Activated T-cell treated with anti-CD3 and anti-CD28 coated beads for 24 hours (primary cell): ENCODE measurements at regions not wholly inside any gene's neighbourhood (a gene's known extent, or its start where the extent isn't known, plus 50 kb on each side); places are given as distances from the start of the nearest gene placed in this dataset.

Experiments used
- DNase-seq: peaks from one replicate; pipeline ENCODE4 v3.0.0-alpha.2; 2020; ENCODE audit warnings: low read depth

DNA sequence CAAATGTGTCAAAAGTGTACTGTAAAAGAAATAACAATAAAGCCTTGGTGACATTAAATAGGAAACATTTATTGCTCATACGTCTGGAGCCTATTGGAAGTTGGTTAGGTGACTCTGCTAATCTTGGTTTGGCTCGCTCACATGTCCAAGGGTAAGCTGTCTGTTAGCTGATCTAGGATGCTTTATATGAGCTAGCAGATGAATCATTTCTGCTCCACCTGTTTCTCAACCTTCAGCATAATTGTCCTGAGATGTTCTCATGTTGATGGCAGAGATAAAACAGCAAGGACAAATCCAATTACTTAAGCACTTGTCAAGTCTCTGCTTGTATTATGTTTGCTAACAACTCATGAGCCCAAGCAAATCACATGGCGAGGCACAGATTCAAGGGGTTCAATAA is 56.0 kb upstream of the CD53 start:
- DNase-seq: no peak

DNA sequence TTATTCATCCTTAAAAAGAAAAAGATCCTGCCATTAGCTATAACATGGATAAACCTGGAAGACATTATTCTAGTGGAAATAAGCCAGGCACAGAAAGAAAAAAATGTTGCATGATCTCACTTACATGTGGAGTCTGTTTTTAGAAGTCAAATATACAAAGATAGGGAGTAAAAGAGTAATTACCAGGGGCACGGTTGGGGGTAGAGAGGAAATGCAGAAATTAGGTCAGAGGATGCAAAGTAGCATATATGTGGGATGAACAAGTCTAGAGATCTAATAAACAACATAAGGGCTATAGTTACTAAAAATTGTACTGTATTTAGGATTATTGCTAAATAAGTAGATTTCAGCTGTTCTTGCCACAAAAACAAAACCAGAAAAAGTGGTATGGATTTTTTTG is 61.4 kb upstream of the CD53 start:
- DNase-seq: no peak

DNA sequence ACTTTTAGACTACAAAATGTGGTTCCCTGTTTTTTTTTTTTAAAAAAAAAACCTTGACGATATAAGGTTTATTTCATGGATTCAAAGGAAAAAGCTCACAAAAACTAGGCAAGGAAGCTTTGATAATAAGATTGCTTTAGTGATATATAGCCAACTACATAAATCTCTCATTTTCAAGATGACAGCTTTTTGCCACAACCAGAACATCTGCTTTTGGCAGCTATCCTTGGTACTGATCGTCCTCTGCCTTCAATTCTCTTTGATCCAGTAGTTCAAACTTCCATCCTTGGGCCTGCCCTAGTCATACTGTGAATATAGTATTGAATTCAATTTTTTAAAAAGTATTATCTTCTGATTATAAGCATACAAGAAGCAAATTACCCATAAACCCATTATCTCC is 72.9 kb upstream of the CD53 start:
- no peak for DNase-seq

DNA sequence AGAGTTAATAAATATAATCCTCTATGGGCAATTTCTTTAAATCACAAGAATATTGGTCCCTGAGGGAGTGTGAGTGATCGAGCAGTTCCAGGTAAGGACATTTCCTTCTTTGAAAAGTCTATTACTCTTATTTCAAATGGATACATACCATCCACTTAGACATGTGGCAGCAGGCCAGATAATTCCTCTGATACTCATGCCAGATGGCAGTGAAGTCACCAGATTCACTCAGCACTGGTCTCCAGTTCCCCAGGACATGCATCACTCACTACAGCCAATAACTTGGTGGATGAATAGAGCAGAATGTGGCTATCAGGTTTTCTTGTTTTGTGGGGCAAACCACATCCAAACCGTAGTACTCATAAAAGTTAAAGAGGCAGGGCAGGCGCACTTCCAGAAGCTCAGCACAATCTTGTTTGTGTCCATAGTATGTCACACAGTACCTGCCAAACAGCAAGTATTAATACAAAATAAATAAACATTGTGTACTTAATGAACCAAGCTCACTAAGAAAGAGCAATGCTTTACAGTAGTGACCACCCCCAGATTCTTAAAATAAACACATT is 74.2 kb upstream of the CD53 start:
- DNase-seq: no peak

DNA sequence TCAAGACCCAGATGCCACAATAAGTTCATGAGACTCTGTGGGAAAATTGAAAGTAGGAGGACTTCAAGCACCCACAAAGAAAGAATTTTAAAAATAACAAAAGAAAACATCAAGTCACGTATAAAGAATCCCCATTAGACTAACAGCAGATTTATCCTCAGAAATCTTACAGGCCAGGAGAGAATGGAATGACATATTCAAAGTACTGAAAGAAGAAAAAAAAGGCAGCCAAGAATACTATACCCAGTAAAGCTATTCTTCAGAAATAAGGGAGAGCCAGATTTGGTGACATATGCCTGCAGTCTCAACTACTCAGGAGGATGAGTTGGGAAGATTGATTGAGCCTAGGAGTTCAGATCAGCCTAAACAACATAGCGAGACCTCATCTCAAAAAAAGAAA is 84.3 kb upstream of the CD53 start:
- DNase-seq: no peak

DNA sequence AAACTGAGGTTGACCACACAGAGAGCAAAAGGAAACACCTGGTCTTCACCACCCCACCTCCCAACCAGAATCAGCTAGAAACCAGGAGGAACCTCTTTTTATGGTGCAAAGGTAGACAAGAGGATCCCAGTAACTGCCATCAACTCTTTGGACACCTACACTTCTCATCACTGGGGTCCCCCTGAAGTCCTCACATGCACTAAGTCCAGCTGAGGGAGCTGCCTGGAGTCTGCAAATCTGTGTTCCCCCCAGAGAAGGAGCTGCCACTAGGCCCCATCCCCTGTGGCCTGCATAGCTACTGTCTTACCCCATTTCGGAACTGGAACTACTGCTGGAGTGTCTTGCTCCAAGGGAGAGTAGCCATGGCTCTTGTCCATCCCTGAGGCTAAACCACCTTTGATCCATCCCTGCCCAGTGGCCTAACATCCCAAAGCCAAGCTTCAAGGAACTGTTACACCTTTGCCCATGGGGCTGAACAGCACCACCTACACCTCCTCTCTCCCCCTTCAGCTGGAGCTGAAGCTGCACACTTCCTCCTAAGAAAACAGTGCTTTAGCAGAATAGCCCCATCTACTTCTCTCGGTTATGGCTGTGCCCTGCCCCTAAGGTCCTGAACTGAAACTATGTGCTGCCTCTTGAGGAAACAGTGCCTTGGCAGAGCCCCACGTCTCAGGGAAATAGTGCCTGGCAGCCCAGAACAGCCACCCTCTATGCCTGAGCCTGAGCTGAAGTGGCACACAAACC is 85.4 kb upstream of the CD53 start:
- peak; percentile 24 for DNase-seq

DNA sequence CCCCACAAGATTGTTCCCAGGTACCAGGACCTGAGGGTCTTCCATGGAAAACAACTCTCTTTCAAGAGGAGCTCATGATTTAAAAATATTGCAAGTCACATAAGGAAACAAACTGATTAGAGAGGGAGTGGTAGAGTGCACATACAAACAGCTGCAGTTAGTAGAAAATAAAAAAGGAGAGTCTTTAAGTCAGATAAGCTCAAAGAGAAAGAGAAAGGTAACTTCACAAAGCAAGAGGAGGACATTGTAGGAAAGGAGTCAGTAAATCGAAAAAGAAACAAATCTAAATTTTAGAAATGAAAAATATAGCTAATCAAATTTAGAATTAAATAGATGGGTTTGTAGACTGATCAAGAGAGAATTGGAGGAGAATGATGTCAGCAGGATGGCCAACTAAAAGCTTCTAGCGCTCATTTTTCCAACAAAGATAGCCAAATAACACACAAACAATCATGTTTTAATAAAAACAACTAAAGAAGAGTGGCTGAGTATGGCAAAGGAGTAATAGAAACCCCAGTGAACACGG is 86.1 kb upstream of the CD53 start:
- no peak for DNase-seq

DNA sequence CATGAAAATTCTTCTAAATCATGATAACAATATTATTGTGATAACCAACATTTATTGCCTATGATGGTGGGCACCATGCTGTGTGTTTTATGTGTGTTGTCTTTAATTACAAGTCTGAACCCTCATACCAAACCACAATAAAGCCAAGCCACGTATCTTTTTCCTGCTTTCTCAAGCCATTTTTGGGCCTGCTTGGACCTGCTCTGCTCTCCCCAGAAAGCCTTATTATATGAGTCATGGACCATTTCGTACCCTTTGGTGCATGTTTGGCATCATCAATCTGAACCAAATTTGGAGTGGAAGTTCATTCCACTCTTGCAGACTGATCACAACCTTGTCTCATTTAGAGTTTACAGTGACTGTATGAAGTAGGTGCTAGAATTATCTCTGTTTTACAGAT is 87.3 kb upstream of the CD53 start:
- DNase-seq: no peak

DNA sequence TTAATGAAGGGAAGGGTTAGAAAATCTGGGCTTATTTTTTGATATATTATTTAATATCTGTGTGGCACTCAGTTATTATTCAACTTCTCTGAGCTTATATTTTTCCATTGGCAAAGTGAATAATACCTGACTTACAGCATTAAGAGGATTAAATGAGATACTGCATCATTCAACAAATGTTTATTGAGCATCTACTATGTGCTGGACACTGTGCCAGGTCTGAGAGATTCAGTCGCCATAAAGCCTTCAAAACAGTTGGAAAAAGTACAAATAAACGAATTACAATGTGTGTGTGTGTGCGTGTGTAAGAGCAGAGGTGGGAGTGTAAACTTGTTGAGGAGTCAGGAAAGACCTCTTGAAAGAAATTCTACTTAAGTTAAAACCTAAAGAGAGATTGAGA is 87.9 kb upstream of the CD53 start:
- no peak for DNase-seq

DNA sequence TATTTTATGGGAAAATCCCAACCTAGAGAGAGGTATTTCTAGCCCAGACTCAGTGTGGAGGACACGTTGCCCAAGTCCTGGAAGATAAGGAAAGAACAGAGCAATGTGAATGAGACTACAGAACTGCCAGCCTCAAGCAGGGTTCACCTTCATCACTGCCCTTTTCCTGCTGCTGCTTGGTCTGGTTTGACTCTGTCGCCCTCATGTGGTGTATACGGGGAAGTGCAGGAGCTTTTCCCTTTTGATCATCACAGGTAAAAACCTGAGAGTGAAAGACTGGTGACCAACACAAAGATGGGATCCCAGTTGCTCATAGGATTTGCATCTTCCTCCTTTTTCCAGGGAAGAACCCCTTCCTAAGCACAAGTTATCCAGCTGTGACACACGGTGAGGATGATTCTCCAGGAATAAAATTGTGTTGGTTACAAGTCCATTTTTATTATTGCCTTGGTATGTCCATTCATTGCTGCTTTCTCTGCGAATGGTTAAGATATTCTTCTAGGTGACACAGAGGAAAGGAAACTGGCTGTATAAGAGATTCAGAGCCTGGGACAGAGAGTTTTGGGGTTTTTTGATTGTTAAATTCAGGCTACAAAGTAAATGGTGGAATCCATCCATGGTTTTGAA is 89.5 kb upstream of the CD53 start:
- peak; percentile 51 for DNase-seq

DNA sequence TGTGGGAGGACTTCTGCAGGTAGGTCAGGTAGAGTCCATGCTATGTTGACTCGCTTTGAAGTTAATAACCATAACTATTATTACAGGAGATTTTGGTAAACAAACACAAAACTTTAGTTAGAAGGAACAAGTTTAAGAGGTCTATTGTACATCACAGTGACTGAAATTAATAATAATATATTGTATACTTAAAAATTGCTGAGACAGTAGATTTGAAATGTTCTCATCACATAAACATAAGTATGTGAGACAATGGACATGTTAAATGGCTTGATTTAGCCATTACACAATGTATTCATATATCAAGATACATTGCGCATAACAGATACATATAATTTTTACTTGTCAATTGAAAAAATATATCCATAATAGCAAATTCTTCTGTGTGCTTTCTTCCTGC is 91.4 kb upstream of the CD53 start:
- DNase-seq: no peak

DNA sequence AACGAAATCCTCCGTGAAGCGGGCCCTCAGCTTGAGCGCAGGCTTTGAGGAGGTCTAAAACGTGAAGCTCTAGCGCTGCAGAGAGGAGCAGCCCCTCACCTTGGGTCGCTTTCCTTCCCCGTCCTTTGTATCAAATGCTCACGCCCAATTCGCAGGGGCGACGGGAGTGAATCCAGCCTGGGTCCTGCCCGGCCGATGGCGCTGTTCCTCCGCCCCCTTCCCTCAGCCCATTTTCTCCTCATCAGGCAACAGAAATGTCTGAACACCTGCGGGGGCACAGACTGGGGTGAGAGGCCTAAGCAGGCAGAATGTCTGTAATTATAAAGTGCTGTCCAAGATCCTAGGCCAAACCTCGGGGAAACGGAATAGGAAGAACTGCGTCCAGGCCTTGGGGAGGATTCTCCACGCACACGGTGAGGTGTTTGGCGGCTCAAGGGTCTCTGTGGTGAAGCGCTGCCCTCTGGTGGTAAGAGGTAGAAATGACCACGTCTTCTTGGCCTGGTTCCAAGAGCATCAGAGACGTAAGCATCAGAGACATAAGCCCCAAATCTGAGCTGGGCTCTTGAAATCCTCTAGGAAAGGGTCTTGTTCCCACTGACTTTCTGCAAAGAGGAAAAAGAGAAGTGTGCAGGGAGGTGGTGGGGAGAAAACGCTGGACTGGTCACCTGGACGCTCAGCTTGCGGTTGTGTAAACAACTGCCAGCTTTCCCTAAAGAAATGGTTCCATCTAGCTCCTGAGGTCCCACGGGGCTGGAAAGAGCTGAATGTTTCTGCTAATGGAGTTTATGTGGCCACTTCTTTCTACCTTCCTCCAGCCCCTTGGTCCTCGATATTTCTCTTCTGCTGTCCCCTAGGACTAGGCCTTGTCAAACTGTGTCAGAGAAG is 92.1 kb upstream of the CD53 start:
- peak; percentile 74 for DNase-seq

DNA sequence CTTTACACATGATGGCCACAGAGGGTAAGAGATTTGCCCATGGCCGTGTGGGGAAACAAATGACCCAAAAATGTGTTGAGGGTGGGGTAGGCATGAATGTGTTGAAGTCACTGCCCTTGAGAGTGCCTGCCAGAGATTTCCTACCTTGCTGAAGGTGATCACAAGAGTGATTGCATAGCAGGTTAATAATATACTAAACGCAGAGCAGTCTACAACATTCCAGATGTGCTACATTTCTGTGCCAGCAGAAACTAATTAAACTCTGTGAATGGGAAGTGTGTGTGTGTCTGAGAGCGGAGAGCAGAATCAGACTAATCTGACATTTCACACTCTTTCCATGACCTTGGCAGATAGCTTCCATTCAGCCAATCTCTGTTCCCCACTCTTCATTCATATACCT is 93.3 kb upstream of the CD53 start:
- DNase-seq: no peak

DNA sequence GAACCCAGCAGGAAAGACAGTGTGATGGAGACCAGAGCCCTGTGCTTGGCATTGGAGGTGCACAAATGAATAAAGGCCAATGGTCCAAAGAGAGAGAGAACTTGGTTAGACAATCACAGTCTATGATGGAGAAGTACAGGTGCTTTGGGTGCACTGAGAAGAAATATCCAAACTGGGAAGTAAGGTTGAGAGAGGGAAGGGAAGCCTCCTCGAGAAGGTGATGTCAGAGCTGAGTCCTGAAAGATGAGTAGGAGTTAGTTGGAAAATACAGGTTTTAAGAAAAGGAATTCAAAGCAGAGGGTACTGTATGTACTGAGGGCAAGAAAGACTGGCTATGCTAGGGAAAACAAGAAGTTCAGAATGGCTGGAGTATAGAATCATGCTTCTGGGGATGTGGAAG is 94.1 kb upstream of the CD53 start:
- DNase-seq: no peak

DNA sequence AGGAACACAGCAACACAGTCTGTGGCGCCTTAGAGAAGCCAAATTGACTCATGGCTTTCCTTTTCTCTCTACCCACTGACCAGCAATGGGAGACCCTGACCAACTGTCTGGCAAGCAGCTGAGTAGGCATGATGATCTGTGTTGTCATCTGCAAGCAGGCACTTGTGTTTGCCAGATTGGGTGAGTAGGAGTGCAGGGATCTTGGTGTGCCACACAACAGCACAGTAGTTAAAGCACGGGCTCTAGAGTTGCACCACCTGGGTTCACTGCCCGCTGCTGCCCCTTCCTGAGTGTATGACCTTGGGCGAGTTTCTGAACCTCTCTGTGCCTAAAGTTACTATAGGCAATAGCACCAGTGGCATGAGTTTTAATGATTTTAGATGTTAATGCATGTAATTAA is 95.7 kb upstream of the CD53 start:
- no peak for DNase-seq

DNA sequence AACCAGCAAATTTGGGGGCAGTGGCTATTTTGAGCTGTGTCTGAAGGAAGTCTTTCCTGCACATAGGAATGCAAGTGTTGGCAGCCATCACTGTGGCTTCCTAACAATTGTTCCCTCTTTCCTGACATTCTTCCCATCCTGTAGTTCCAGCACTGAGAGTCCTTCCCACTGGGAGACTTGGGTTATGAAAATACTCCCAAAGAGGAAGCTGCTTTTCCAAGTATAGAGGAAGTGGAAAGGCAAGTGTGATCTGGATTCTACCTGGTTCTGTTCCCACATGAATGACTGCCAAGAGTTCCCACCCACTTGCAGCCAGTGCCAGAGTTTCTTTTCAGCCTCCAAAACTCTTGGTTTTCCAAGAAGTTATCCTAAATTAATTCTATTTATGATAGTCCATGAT is 98.5 kb upstream of the CD53 start:
- DNase-seq: no peak

DNA sequence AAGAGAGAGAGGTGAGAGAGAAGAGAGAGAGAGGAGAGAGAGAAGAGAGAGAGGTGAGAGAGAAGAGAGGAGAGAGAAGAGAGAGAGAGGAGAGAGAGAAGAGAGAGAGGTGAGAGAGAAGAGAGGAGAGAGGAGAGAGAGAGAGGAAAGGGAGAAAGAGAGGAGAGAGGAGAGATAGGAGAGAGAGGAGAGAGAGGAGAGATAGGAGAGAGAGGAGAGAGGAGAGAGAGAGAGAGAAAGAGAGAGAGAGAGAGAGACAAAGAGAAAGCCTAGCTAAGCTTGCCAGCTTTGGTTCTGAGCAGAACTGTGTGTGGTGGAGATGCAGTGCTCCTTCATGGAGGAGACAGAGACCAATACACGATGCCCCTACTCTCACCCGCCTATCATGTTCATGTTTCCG is 99.1 kb upstream of the KCNA3 start:
- no peak for DNase-seq

DNA sequence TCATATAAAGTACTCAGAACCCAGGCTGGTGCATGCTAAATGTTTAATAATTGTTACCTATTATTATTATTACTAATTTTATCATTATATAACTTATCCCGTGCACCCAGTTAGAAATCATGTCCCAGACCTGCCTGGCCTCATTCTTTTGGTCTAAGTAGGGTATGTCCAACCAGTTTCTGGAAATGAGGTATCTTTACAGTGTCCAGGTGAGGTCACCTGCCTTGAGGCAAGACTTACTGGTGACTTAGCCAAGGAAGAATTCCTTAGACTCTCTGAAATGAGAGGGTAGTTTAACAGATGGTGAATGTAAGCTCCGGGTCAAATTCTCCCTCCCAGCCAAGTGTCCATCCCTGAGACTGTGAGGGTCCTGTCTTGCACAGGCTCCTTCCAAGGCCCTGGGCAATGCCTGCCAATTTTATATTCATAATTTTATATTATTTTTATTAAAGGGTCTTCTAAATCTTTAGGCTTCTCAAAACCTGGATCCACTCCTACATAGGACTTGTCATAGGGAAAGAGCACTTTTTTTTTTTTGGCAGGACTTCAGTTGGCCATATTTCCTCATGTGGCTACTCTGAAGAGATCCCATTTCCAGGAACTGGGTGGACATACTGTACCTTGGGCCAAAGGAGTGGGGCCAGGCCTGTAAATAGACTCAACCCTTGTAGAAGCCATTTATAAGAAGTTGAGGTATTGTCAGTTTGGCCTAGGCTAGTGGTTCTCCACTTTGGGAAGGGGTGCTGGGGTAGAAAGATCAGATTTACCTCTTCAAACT is 96.7 kb upstream of the KCNA3 start:
- no peak for DNase-seq

DNA sequence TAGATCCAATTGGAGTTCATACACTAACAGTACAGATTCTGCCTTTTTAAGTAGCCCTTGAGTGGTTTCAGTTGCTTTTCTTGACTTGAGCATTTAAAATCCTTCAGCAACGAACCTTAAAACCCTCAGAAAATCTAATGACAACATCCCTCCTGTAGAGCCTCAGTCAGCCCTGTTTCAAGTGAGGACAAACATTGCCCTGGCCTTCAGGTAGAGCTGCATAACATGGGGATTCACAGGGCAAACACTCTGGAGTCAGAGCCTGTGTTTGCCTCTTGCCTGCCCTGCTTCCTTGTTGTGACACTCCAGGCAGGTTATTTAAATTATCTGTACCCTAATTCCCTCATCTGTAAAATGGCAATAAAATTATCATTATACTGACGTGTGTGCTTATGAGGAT is 96.1 kb upstream of the KCNA3 start:
- no peak for DNase-seq

DNA sequence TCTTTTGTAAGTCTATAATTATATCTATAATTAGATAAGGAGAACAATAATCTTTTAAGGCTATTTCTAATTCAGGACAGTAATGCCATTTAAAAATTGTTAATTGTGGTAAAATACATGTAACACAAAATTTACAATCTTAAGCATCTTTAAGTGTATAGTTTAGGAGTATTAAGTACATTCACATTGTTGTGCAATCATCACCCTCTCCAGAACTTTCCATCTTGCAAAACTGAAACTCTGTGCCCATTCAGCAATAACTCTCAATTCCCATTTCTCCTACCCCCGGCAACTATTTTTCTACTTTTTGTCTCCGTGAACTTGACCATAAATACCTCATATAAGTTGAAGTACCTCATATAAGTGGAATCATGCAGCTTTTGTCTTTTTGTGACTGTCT is 93.9 kb upstream of the KCNA3 start:
- DNase-seq: no peak

DNA sequence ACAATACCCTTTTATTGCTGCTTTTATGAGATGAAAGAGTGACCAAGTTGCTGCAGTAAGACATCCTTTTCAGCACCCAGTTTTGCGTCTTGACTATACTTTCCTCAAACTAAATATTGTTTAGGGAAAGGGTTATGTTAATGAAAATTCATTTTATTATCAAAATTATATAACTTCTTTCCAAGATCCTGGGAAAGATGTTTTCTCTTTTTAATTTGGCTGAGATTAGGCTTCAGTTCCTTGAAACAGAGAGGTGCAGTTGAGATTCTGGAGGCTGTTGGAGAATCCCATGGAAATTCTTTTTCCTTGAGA is 91.6 kb upstream of the KCNA3 start:
- no peak for DNase-seq
